ENCODE measurements at regions not wholly inside any gene's neighbourhood (a gene's known extent, or its start where the extent isn't known, plus 50 kb on each side); places are given as distances from the start of the nearest gene placed in this dataset.

DNA sequence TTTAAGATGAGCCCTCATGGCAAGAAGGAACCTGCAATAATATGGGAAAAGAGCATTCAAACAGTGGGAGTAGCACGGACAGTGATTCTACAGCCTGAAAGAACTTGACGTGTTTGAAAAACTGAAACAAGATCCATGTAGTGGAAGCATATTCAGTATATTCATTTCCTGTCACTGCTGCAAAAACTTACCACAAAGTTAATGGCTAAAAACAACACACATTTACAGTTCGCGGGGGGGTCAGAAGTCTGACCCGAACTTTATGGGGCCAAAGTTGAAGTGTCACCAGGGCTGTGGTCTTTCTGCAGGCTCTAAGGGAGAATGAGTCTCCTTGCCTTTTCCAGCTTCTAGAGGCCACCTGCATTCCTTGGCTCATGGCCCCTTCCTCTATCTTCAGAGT, 52.6 kb upstream of the ARX start:
- no peak for TF ChIP-seq CTCF (IDR thresholded peaks at IDR 0.05)
- no peak for TF ChIP-seq POLR2A (IDR thresholded peaks at IDR 0.05)
